ENCODE measurements at regions not wholly inside any gene's neighbourhood (a gene's known extent, or its start where the extent isn't known, plus 50 kb on each side); places are given as distances from the start of the nearest gene placed in this dataset.
"Not testable (repeated sequence)": the region's sequence is repeated elsewhere in the genome, so short reads cannot be mapped to it uniquely, and the experiment has no call there.

DNA sequence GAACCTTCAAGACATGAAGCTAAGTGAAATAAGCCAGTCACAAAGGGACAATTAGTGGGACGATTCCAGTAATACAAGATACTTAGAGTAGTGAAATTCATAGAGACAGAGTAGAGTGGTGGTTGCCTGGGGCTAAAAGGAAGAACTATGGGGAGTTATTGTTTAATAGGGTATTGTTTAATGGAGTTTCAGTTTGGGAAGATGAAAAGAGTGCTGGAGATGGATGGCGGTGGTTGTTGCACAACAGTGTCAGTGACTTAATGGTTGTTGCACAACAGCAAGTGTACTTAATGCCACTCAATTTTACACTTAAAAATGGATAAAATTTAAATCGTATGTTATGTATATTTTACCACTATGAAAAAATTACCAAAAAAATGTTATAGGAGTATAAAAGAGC, 209.7 kb upstream of the TENT5A start:
- DNase-seq, result no peak

DNA sequence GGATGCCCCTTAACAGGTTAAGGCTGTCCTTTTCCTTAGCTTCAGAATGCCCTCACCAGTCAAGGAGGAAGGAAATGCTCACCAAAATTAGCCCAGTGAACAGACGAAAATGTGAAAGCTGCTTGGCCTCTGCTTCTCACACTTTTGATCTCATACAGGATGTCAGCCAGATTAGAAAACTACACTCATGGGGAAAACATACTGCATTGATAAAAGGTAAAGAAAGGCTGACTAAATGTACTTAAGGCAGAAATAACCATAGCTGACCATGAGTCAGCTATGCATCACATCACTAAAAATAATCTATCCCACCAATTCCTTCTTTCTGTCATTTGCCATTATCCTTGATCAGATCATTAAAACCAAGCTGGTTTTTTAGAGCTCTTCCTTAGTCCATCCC, 198.4 kb upstream of the TENT5A start:
- DNase-seq, result no peak

DNA sequence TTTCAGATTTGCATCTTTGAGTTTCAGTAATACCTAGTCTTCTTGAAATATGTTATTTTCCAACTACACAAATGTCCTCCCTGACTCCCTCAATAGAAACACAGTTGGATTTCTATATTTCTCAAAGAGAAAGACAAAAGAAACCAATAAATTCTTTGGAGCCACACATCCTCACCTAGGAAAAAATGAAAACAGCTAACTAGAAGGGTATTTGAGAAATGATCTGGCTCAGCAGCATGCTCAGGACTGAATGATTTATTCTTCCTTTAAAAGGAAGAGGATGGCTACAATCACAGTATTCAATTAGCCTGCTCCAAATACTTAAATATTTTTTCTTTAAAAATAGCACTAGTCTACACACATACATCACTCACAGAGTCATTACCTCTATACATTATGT, 196.4 kb upstream of the TENT5A start:
- DNase-seq, result no peak

DNA sequence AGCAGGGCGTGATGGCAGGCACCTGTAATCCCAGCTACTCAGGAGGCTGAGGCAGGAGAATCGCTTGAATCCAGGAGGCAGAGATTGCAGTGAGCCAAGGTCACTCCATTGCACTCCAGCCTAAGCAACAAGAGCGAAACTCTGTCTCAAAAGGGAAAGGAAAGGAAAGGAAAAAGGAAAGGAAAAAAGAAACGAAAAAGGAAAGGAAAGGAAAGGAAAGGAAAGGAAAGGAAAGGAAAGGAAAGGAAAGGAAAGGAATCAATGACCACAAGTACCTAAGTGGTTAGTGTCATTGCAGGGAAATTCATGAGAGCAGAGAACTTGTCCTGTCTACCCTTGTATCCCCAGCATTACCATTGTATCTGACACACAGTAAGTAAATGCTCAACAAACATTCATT, 195.7 kb upstream of the TENT5A start:
- not testable (repeated sequence) for DNase-seq

DNA sequence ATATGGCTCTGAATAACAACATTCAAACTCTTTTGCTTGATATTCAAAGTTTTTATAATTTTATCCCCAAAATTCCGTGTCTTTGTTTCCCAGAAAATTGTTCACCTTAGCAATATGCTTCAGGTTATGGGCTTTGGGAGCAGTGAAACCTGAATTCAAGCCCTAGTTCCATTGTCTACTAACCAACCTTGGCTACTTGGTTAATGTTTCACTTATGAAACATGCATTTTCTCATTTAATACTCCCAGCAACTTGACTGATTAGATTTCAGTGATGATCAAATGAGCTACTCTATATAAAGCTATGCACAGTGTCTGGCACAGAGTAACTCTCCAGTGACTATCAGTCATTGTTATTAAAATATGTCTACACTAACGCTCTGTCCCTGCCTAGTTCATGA, 192.2 kb upstream of the TENT5A start:
- DNase-seq, result no peak

DNA sequence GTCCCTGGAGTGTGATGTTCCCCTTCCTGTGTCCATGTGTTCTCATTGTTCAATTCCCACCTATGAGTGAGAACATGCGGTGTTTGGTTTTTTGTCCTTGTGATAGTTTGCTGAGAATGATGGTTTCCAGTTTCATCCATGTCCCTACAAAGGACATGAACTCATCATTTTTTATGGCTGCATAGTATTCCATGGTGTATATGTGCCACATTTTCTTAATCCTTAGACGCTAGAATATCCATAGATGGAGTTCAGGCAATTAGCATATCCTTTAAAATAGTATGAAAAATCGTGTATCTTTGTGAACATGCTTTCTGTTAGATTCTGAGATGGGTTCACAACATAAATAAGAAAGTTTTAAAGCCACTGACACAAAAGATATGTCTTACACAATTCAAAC, 190.4 kb upstream of the TENT5A start:
- DNase-seq, result not testable (repeated sequence)

DNA sequence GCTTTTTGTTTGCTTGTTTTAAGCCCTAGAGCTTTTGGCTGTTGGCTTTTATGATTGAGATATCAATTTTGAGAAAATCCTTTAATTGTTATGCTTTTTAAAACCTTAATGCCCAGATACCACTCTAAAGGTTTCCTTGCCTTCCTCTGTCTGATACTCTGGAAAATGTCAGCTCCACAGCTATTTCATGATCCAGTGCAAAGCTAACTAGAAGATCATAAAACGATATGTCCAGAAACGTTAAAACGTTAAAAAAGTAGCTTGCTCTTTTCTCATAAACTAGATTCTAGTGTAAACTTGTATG, 189.5 kb upstream of the TENT5A start:
- DNase-seq, result no peak

DNA sequence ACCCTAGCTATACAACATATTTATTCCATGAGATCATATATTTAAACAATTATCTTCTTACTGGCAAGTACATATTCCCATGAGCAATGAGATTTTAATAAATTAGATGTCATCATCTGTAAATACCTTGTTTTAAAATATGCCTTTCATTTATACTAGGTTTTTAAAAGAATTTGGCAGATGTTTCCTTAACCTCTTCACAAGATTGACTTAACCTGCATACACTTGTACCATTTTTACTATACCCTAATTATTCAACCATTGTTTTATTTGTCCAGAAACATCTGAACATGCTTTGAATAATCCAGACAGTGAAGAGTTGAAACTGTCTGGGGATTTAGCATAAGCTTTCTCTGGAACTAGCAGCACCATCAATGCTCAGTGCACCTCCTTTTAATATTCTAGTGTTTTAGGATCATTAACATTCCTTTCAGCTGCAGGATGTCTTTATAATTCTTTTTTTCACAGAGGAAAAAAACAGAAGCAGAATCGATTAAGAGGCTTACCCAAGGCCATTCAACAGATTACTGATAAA, 188.0 kb upstream of the TENT5A start:
- no peak for DNase-seq

DNA sequence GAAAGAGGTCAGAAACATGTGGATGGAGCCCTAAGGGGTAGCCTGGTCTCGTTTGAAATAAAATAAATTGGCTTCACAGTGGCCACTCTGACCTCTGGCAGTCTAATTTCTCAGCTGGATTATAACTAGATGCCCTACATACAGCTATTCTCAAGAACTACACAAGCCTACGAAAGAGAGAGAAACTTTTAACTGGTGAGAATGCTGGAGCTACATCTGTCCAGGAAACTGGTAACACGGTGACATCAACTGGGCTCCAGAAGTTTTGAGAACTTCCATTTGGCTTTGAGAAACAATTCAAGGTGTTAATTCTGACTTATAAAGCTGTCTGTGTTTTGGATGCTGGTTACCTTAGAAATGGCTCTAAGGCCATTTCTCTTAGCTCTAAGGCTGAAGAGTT, 187.3 kb upstream of the TENT5A start:
- DNase-seq, result no peak

DNA sequence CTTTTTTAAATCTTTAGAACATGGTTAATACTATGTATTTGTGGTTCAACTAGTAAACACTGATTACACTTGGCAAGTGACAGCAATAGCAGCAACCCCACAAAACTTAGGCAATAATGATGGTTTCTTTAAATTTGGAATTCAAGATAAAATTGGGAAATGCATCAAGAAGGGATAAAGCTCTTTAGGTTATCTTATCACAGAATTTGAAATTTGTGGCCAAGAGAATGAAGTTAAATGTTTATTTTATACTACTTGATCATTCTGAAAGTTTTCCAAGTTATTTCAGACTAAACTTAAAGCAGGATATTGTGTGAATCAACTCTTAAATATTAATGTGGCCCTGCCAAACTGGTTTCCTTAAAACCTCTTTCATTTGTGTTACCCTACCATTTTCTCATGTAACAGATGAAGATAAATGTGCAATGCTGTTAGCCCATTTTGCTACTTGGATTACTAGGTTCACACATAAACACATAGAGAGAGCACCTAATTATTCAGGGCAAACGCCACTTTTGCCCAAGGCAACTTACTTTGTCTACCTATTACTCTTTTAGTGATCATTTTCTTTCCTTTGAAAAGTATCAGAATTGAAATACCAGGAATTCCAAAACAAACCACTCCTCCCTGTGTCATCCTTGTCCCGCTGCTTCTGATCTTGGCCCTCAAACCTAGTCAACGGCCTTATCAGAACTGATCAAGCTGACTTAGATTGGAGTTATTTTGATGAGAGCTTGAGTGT, 186.7 kb upstream of the TENT5A start:
- DNase-seq, result peak; percentile 41

DNA sequence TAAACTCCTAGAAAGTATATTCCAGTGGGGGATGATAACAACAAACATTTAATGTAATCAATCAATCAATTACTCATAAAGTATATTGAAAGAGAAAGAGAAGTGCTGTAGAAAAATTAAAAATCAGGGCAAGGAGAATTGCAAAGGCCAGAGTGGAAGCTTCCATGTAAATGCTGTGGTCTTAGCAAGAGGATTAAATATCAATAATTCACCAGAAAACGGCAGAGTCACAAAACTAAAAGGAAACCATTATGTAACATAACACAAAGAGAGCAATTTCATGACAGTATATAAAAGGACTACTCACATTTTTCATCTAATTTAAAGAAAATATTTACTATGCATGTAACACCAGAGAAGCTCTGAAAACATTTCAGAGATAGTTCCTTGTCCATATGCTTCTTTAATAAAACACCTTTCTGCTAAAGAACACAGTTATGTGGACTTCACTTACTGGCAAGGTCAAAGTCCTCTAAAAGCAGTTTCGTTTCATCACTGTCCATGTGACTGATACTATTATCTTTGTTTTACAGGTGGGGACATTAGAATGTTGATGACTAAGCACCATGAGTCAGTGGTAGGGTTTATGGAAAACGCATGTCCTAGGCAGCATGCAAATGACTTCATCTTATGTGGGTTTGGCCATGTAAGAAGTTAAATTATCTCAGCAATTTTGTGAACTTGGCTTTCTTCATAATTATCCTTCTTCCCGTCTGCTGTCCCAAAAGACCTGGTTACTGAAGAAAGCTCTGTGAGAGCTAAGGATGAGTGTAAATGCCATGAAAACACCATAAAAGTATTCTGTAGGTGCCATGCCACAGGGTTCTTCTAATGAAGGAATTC, 185.8 kb upstream of the TENT5A start:
- DNase-seq, result peak; percentile 69

DNA sequence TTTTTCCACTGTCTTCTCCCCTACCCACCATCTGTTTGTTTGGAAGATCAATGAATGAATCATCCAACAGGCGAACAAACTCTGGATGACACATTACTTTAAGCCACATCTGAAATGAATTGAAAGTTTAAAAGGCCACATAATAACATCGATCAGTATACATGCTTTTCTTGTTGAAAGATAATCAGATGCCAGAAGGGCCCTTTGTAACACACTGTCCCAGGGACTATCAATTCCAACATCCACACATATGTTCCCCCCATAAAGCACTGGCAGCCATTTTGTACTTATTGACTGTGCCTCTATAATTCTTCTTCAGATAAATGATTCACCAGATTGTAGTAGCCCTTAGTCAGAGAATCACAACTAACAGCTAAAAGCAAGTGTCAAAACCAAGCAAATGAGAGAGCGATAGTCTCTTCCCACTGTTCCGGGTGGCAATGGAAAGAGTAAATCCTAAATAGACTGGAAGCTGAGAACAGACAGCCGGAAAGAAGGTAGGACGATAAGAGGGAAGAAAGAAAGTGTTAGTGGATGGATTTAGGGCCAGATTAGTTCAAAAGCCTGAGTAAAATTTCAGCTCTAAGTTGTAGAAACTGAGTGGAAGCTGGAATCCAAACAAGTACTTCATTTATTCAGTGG, 184.9 kb upstream of the TENT5A start:
- DNase-seq, result peak; percentile 80

DNA sequence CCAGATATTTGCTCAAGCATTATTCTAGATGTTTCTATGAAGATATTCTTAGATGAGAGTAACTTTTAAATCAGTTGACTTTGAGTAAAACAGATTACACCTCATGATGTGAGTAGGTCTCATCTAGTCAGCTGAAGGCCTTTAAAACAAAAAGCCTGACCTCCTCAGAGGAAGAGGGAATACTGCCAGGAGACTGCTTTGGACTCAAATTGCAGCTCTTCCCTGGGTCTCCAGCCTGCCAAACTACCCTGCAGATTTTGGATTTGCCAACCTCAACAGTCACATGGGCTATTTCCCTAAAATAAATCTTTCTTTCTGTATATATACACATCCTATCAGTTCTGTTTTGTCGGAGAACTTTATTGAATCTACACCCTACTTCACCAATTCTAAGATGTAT, 182.5 kb upstream of the TENT5A start:
- DNase-seq, result no peak

DNA sequence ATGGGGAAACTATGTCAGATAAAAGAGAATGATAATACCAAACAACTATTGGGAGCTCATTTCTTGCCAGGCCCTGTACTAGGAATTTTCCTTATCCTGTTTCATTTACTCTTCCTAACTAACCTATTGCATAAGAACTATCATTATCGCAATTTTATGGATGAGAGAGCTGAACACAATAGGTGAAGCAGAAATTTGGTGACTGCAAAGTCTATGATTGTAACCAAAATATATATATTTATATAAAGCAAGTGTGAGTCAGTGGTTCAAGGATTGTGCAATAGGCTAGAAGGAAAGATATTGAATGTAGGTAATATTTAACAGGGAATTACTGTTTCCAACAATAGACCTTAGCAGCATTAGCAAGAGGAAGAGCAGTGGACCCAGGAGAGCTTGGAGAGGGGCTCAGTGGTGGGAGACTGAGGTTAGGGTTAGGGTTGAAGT, 181.1 kb upstream of the TENT5A start:
- DNase-seq, result no peak

DNA sequence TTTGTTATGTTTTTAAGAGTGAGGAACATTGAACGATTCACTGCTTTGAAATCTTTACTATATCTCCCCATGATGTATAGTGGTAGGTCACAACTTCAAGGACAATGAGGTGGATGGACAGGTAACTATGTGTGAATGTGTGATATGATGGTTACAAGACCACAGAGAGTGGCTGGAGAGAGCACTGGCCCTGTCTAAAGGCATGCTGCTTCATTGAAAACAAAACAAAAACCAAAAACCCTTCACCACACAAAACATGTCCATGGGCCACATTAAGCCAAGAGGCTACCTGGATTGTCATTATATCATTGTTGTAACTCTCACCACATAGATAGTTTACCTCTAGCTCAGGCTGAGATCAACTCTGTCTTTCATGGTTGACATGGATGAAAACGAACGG, 180.6 kb upstream of the TENT5A start:
- DNase-seq, result no peak

DNA sequence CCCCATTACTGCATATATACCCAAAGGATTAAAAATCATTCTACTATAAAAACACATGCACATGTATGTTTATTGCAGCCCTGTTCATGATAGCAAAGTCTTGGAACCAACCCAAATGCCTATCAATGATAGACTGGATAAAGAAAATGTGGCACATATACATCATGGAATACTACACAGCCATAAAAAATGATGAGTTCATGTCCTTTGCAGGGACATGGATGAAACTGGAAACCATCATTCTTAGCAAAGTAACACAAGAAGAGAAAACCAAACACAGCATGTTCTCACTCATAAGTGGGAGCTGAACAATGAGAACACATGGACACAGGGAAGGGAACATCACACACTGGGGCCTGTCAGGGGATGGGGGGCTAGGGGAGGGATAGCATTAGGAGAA, 180.0 kb upstream of the TENT5A start:
- DNase-seq, result not testable (repeated sequence)

DNA sequence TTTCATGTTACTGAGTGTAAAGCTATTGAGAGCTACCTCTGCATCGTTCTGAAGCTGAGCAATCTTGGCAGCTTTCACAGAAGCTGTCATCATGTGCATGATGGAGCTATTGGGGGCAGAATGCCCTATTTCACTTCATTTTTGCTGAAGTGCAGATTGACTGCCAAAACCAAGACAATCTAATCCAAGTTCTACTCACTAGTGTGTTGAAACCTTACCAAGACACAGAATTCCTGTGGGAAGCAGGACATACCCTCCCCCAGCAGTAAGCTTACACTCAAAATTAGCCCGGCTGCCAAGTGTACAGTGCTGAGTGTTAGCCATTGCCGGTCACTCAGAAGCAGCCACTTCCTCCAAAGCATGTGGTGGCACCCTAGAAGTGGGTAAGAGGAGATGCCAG, 177.3 kb upstream of the TENT5A start:
- no peak for DNase-seq

DNA sequence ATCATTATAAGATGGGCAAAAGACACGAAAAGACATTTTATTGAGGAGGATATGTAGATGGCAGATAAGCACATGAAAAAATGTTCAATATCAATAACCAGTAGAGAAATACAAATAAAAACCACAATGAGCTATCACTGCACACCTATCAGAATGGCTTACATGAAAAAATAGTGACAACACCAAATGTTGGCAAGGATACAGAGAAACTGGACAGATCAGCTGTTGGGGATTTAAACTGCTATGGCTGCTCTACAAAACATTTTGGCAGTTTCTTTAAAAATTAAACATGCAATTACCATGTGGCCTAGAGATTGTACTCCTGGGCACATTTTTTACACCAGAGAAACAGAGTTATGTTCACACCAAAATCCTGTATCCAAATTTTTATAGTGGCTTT, 172.7 kb upstream of the TENT5A start:
- DNase-seq, result no peak

DNA sequence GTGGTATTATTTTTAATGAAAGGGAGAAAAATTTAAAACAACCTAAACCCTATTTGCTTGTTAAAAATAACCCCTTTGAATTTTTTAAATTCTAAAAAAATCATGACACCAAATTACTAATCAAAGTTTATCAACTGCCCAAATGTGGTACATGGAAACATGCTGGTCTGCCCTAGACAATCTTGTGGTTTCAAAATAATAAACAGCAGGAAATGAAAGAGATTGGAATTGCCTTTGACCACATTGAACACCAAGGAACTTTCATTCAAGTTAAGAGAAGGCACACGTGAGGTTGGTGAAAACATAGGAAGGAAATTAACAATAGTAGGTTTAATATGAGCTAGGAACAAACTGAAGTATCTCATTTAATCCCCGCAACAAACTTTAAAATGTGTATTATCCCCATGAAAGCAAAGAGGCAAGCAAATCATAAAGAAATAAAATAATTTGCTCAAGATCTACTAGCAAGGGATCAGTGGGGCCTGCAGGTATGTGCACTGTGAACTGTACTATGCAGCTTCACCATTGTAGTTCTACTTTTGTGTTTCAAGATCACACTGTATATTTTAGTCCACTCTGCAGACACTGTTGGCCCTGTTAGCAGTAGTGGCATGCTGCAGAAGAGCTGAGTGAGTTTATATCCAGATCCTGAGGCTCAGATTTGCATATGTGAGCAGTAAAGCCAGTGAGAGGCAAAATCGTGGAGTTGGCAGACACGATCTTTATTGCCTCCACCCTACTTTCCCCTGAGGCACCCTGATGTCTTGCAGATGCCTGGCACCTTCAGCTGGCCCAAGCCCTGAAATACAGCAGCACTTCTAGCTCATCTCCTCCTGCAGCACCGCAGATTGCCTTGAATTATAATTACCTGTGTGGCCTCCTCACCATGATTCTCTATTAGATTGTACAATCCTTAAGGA, 157.8 kb upstream of the TENT5A start:
- DNase-seq, result no peak

DNA sequence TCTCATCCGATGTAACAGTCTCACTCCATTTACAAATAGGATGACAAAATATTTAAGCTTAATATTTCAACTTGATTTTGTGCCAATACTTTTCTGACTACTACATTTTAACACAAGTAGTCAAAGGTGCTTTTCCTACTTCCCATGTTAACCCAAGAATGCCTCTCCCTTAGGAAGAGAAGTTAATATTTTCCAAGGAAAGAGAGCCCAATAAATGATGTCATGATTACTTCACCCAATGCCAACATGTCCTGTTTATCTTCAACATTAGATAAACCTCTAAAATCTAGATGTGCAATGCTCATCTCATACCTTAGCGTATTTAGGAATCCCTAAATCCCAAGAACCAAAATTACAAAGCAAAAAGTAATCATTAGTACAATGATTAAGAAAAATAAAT, 156.7 kb upstream of the TENT5A start:
- no peak for DNase-seq

DNA sequence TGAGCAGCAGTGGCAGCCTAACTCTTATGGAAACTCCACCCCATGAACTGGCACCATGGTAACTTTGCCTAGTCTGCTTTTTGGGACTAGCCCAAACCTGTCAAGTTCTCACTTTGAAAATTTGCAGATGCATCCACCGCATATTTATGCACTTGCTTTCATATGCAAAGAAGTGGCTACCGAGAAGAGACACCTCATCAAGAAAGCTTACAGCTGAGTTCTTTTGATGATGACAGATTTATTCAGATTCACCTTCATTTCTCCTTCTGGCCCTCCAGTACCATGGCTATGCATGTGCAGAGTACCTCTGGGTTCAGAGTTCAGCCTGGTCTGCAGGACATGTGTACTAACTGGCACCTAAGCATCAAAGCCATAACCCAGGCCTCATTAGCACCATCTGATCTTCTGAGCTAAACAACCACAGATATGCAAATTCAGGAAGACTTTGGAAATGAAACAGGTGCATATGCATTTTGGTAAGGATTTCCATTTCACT, 154.3 kb upstream of the TENT5A start:
- DNase-seq, result no peak

DNA sequence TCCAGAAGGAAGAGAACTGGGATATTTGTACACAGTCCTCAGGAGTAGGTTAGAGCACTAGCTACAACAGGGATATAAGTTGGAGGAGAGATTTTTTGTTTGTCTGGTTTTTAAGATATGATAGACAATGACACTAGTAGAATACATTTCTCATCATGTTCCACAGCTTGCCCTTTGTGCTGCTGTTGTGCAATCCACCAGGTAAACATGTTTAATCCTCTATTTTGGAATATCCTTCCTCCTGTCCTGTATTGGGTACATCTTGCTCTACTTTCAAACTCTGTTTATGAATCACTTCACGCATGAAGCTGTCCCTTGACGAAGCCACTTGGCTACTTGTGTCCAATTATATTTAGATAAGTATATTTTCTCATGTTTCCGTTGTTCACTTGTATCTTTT, 153.6 kb upstream of the TENT5A start:
- no peak for DNase-seq

All from skin of body (tissue), 1 donor.